ENCODE measurements at regions not wholly inside any gene's neighbourhood (a gene's known extent, or its start where the extent isn't known, plus 50 kb on each side); places are given as distances from the start of the nearest gene placed in this dataset.

GRCh38 chr3:21898316-21898715 lies 147.3 kb upstream of the ZNF385D start:
- TF ChIP-seq CTCF (IDR thresholded peaks at IDR 0.05; ENCODE audit: extremely low read depth in 1 of 2, insufficient read depth in 1 of 2, low read depth in 1 of 2, low read length in 2 of 2) (no peak), POLR2AphosphoS5 (IDR thresholded peaks at IDR 0.05; ENCODE audit: insufficient read depth, low read depth, low read length) (no peak), EZH2 (IDR thresholded peaks at IDR 0.05; ENCODE audit: borderline replicate concordance, low read depth, low read length, severe bottlenecking) (no peak), MYC (IDR thresholded peaks at IDR 0.05; ENCODE audit: low read depth, low read length) (no peak), POLR2A (IDR thresholded peaks at IDR 0.05; ENCODE audit: low read depth, low read length) (no peak), MAX (IDR thresholded peaks at IDR 0.05; ENCODE audit: insufficient read depth, insufficient read length) (no peak), JUN (IDR thresholded peaks at IDR 0.05; ENCODE audit: borderline replicate concordance, insufficient read depth, insufficient read length, low read depth) (no peak)

All from endothelial cell of umbilical vein (primary cell).